Liver (tissue), 8 donors: ENCODE measurements at regions not wholly inside any gene's neighbourhood (a gene's known extent, or its start where the extent isn't known, plus 50 kb on each side); places are given as distances from the start of the nearest gene placed in this dataset.

ENCODE experiments used
- DNase-seq: peaks from one replicate; pipeline ENCODE4 v3.0.0-alpha.2; 2017; ENCODE audit warnings: low spot score
- H3K27ac ChIP-seq, 2 donors: one replicate each; pipeline ENCODE4 v1.7.0; 2013; ENCODE audit warnings: inconsistent platforms in 2 of 2, low read length in 2 of 2, control low read depth in 1 of 2, low read depth in 1 of 2, mild to moderate bottlenecking in 1 of 2
- H3K27me3 ChIP-seq, 4 donors: one replicate each; pipeline versions ENCODE4 v1.6.1 to v1.7.0; 2013; ENCODE audit warnings: low read length in 3 of 4, inconsistent platforms in 1 of 4, mild to moderate bottlenecking in 1 of 4, moderate library complexity in 1 of 4; ENCODE audit not compliant: control insufficient read depth in 4 of 4, insufficient read depth in 4 of 4
- H3K36me3 ChIP-seq, 4 donors: one replicate each; pipeline versions ENCODE4 v1.6.1 to v1.7.0; 2013; ENCODE audit warnings: low read length in 3 of 4, mild to moderate bottlenecking in 3 of 4, low read depth in 1 of 4, moderate library complexity in 1 of 4; ENCODE audit not compliant: control insufficient read depth in 4 of 4, insufficient read depth in 3 of 4
- H3K4me1 ChIP-seq, 4 donors: one replicate each; pipeline versions ENCODE4 v1.6.1 to v1.7.0; 2013; ENCODE audit warnings: low read length in 3 of 4, mild to moderate bottlenecking in 3 of 4, moderate library complexity in 1 of 4; ENCODE audit not compliant: control insufficient read depth in 4 of 4, insufficient read depth in 4 of 4
- H3K4me3 ChIP-seq, 3 donors: one replicate each; pipeline versions ENCODE4 v1.6.1 to v1.7.0; 2013; ENCODE audit warnings: low read length in 3 of 3, control low read depth in 1 of 3, low read depth in 1 of 3, mild to moderate bottlenecking in 1 of 3
- H3K9ac ChIP-seq, 2 donors: one replicate each; pipeline ENCODE4 v1.7.0; 2013; ENCODE audit warnings: low read length in 2 of 2, mild to moderate bottlenecking in 2 of 2, moderate library complexity in 2 of 2, control low read depth in 1 of 2, low read depth in 1 of 2
- H3K9me3 ChIP-seq, 4 donors: one replicate each; pipeline versions ENCODE4 v1.6.1 to v1.7.0; 2013; ENCODE audit warnings: low read length in 3 of 4; ENCODE audit not compliant: control insufficient read depth in 4 of 4
- FOXA2 ChIP-seq: IDR thresholded peaks from 2 replicates; pipeline ENCODE4 v1.6.1; 2016; ENCODE audit warnings: antibody characterized with exemption
- GABPA ChIP-seq, 2 donors: IDR thresholded peaks in 1 of 2; conservative IDR thresholded peaks in 1 of 2; 2 replicates each; pipeline ENCODE4 v1.6.1; 2016; ENCODE audit warnings: antibody characterized with exemption in 2 of 2, mild to moderate bottlenecking in 1 of 2, moderate library complexity in 1 of 2
- HNF4A ChIP-seq, 2 donors: conservative IDR thresholded peaks; 2 replicates each; pipeline ENCODE4 v1.6.1; 2016; ENCODE audit warnings: antibody characterized with exemption in 2 of 2, mild to moderate bottlenecking in 2 of 2
- HNF4G ChIP-seq: IDR thresholded peaks from 2 replicates; pipeline ENCODE4 v1.6.1; 2016; ENCODE audit warnings: antibody characterized with exemption
- RAD21 ChIP-seq, 2 donors: IDR thresholded peaks; 2 replicates each; pipeline ENCODE4 v1.6.1; 2016; ENCODE audit warnings: antibody characterized with exemption in 2 of 2, mild to moderate bottlenecking in 2 of 2
- RXRA ChIP-seq, 2 donors: IDR thresholded peaks; 2 replicates each; pipeline ENCODE4 v1.6.1; 2017 to 2018; ENCODE audit warnings: antibody characterized with exemption in 2 of 2, mild to moderate bottlenecking in 1 of 2
- TAF1 ChIP-seq: conservative IDR thresholded peaks from 2 replicates; pipeline ENCODE4 v1.6.1; 2016; ENCODE audit warnings: antibody characterized with exemption, mild to moderate bottlenecking
- YY1 ChIP-seq: IDR thresholded peaks from 2 replicates; pipeline ENCODE4 v1.6.1; 2016; ENCODE audit warnings: antibody characterized with exemption, mild to moderate bottlenecking
- WGBS: extraction: QIAGEN DNeasy Blood & Tissue Kit; methylation state at CpG from one replicate; pipeline ENCODE4 v1.1.7; 2013; 5-methylcytosine and 5-hydroxymethylcytosine counted together
- TF ChIP-seq, protein P1 (sequence below): IDR thresholded peaks from 2 replicates; pipeline ENCODE4 v1.6.1; 2016; ENCODE audit warnings: antibody characterized with exemption, mild to moderate bottlenecking
- TF ChIP-seq, protein P2 (sequence below): IDR thresholded peaks from 2 replicates; pipeline ENCODE4 v1.6.1; 2016; ENCODE audit warnings: antibody characterized with exemption
- TF ChIP-seq, protein P3 (sequence below): IDR thresholded peaks from 2 replicates; pipeline ENCODE4 v1.6.1; 2016; ENCODE audit warnings: antibody characterized with exemption
- TF ChIP-seq, protein P4 (sequence below): fragments of 150-350 bp; IDR thresholded peaks from 2 replicates; pipeline ENCODE4 v1.5.1; 2017; ENCODE audit warnings: improper control_type of control experiment, low read depth, low read length; ENCODE audit not compliant: missing input control
- TF ChIP-seq, protein P5 (sequence below): IDR thresholded peaks from 2 replicates; pipeline ENCODE4 v1.6.1; 2016; ENCODE audit warnings: antibody characterized with exemption
- donor health status: healthy.
- donor health status: healthy.
- donor health status: healthy.
- donor health status: healthy.
- donor health status: healthy.

DNA sequence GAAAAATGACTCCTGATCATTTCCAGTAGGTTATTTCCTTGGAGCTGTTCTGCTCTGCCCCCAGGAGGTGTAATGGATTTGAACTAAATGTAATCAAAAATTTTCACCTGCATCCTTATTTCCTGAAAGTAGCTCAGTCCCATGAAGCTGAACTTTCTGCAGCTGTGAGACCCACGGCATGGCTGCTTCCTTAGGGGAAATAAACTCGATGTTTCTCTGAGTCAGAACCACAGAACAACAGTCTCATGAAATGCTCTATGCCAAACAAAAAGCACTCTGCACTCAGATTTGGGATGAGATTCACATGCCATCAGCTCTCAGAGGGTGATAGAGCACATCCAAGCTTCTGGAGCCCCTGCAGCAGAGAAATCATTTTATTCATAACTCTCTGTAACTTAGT lies 224.1 kb upstream of the PLEKHG7 start (continued):
- TF ChIP-seq, protein P1, sequence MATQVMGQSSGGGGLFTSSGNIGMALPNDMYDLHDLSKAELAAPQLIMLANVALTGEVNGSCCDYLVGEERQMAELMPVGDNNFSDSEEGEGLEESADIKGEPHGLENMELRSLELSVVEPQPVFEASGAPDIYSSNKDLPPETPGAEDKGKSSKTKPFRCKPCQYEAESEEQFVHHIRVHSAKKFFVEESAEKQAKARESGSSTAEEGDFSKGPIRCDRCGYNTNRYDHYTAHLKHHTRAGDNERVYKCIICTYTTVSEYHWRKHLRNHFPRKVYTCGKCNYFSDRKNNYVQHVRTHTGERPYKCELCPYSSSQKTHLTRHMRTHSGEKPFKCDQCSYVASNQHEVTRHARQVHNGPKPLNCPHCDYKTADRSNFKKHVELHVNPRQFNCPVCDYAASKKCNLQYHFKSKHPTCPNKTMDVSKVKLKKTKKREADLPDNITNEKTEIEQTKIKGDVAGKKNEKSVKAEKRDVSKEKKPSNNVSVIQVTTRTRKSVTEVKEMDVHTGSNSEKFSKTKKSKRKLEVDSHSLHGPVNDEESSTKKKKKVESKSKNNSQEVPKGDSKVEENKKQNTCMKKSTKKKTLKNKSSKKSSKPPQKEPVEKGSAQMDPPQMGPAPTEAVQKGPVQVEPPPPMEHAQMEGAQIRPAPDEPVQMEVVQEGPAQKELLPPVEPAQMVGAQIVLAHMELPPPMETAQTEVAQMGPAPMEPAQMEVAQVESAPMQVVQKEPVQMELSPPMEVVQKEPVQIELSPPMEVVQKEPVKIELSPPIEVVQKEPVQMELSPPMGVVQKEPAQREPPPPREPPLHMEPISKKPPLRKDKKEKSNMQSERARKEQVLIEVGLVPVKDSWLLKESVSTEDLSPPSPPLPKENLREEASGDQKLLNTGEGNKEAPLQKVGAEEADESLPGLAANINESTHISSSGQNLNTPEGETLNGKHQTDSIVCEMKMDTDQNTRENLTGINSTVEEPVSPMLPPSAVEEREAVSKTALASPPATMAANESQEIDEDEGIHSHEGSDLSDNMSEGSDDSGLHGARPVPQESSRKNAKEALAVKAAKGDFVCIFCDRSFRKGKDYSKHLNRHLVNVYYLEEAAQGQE = no peak
- TF ChIP-seq FOXA2 (no peak), HNF4G (no peak), GABPA (IDR thresholded peaks at IDR 0.05 in 1 of 2, conservative IDR thresholded peaks at IDR 0.05 in 1 of 2) (no peak)

DNA sequence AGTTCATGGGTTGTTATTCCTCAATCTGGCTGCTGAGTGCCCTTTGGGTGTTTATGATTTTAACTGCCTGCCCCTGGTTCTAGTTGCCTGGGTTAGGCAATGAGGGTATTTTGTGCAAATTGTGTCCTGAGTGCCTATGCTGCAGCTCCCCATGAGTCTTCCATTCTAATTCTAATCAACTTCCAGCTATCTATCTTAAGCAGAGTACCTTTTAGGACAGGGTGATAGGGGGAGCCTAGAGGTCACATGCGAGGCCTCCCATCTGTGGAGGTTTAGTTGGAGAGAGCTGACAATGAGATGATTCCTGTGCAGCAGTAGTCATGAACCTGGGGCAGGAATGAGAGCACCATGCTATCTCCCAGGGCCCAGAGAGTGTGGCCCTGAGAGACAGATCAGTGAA lies 225.9 kb upstream of the PLEKHG7 start:
- Histone ChIP-seq H3K27ac (no peak overlapping the region), H3K9me3 (no peaks in the 10 kb centered on the region), H3K36me3 (no peaks in the 10 kb centered on the region), H3K4me3 (no peak overlapping the region), H3K27me3 (no peaks in the 10 kb centered on the region), H3K9ac (no peak overlapping the region), H3K4me1 (no peaks in the 10 kb centered on the region)
- TF ChIP-seq YY1 = no peak
- TF ChIP-seq GABPA (IDR thresholded peaks at IDR 0.05 in 1 of 2, conservative IDR thresholded peaks at IDR 0.05 in 1 of 2) = no peak
- no peak for TF ChIP-seq RAD21 (IDR thresholded peaks at IDR 0.05)
- no peak for TF ChIP-seq RXRA (IDR thresholded peaks at IDR 0.05)
- no peak for TF ChIP-seq TAF1
- TF ChIP-seq, protein P2, sequence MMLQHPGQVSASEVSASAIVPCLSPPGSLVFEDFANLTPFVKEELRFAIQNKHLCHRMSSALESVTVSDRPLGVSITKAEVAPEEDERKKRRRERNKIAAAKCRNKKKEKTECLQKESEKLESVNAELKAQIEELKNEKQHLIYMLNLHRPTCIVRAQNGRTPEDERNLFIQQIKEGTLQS = no peak
- TF ChIP-seq, protein P1 = no peak
- no peak for DNase-seq
- WGBS = 97% methylated on average over 1 of the region's 1 CpG

DNA sequence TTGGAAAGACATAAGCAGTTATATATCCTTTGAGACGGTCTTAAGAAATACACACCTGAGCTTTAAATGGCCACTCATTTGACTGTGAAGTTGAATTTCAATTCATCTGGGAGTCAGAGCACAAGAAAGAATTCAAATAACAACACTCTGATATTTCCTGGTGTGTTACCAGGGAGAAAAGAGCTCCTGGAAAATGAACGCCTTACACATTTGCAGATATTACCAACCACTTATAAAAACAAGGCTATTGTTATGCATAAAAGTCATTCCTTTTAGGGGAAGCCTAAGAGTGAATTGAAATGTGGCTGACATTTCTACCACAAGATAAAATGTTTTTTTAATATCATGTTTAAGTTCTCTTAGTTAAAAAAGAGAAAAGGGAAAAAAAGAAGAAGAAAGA lies 229.2 kb upstream of the PLEKHG7 start:
- Histone ChIP-seq H3K36me3 (no peaks in the 10 kb centered on the region), H3K9me3 (no peaks in the 10 kb centered on the region), H3K27ac (no peak overlapping the region), H3K4me1 (no peaks in the 10 kb centered on the region), H3K4me3 (no peak overlapping the region), H3K27me3 (no peaks in the 10 kb centered on the region), H3K9ac (no peak overlapping the region)
- DNase-seq = no peak
- TF ChIP-seq GABPA (IDR thresholded peaks at IDR 0.05 in 1 of 2, conservative IDR thresholded peaks at IDR 0.05 in 1 of 2) = no peak
- TF ChIP-seq, protein P3, sequence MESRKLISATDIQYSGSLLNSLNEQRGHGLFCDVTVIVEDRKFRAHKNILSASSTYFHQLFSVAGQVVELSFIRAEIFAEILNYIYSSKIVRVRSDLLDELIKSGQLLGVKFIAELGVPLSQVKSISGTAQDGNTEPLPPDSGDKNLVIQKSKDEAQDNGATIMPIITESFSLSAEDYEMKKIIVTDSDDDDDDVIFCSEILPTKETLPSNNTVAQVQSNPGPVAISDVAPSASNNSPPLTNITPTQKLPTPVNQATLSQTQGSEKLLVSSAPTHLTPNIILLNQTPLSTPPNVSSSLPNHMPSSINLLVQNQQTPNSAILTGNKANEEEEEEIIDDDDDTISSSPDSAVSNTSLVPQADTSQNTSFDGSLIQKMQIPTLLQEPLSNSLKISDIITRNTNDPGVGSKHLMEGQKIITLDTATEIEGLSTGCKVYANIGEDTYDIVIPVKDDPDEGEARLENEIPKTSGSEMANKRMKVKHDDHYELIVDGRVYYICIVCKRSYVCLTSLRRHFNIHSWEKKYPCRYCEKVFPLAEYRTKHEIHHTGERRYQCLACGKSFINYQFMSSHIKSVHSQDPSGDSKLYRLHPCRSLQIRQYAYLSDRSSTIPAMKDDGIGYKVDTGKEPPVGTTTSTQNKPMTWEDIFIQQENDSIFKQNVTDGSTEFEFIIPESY = no peak
- TF ChIP-seq, protein P4, sequence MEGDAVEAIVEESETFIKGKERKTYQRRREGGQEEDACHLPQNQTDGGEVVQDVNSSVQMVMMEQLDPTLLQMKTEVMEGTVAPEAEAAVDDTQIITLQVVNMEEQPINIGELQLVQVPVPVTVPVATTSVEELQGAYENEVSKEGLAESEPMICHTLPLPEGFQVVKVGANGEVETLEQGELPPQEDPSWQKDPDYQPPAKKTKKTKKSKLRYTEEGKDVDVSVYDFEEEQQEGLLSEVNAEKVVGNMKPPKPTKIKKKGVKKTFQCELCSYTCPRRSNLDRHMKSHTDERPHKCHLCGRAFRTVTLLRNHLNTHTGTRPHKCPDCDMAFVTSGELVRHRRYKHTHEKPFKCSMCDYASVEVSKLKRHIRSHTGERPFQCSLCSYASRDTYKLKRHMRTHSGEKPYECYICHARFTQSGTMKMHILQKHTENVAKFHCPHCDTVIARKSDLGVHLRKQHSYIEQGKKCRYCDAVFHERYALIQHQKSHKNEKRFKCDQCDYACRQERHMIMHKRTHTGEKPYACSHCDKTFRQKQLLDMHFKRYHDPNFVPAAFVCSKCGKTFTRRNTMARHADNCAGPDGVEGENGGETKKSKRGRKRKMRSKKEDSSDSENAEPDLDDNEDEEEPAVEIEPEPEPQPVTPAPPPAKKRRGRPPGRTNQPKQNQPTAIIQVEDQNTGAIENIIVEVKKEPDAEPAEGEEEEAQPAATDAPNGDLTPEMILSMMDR = no peak
- TF ChIP-seq, protein P2 = no peak
- TF ChIP-seq HNF4A (conservative IDR thresholded peaks at IDR 0.05) = no peak
- TF ChIP-seq, protein P5, sequence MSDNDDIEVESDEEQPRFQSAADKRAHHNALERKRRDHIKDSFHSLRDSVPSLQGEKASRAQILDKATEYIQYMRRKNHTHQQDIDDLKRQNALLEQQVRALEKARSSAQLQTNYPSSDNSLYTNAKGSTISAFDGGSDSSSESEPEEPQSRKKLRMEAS = no peak
- TF ChIP-seq YY1 = no peak
- WGBS = 94% methylated on average over 2 of the region's 2 CpGs
